IMR-90 (cell line): ENCODE measurements at regions not wholly inside any gene's neighbourhood (a gene's known extent, or its start where the extent isn't known, plus 50 kb on each side); places are given as distances from the start of the nearest gene placed in this dataset.

Source experiments
- ATAC-seq: fragments of 200-7000 bp; cut with Tn5 transposase; 2 replicates; pipeline ENCODE4 v1.9.1; 2020; ENCODE audit warnings: low read depth, mild to moderate bottlenecking, moderate library complexity
- BruUV-seq: library from RNA; stranded (reverse); fragments of 400-500 nt; replicated peaks from 2 replicates; lab custom pipeline; 2021; lab: Mats Ljungman, UMichigan
- CTCF ChIA-PET: fragments of 300-600 bp; formaldehyde crosslinking; extraction: SDS; loops from one replicate; lab custom pipeline; 2021; ENCODE audit warnings: antibody characterized with exemption; lab: Yijun Ruan, JAX
- POLR2A ChIA-PET: fragments of 300-600 bp; sonication (Branson Sonifier 250); formaldehyde crosslinking; loops from one replicate; lab custom pipeline; 2022; ENCODE audit warnings: antibody characterized with exemption; ENCODE audit not compliant: unreplicated experiment; lab: Charles Lee
- DNase-seq: peaks from one replicate; pipeline ENCODE4 v3.0.0; 2013
- H2AFZ ChIP-seq: replicated peaks from 2 replicates; pipeline ENCODE3; 2013; ENCODE audit warnings: low read length, mild to moderate bottlenecking; ENCODE audit not compliant: poor library complexity
- H2AK5ac ChIP-seq: 2 replicates; pipeline ENCODE4 v1.6.1; 2013; ENCODE audit warnings: low read depth, low read length, inconsistent platforms
- H2AK9ac ChIP-seq: replicated peaks from 2 replicates; pipeline ENCODE3; 2013; ENCODE audit warnings: mild to moderate bottlenecking, low read depth, low read length, moderate library complexity; ENCODE audit not compliant: poor library complexity
- H2BK120ac ChIP-seq: 2 replicates; pipeline ENCODE4 v1.6.1; 2013; ENCODE audit warnings: low read depth, low read length, inconsistent platforms
- H2BK15ac ChIP-seq: 3 replicates; pipeline ENCODE4 v1.6.1; 2013; ENCODE audit warnings: low read depth, low read length, inconsistent platforms
- H2BK20ac ChIP-seq: 2 replicates; pipeline ENCODE4 v1.6.1; 2013; ENCODE audit warnings: low read depth, mild to moderate bottlenecking, inconsistent platforms, low read length, moderate library complexity
- H2BK5ac ChIP-seq: 2 replicates; pipeline ENCODE4 v1.6.1; 2013; ENCODE audit warnings: mild to moderate bottlenecking, low read depth, low read length, inconsistent platforms; ENCODE audit not compliant: poor library complexity, severe bottlenecking
- H3K14ac ChIP-seq: replicated peaks from 2 replicates; pipeline ENCODE4 v1.6.1; 2013; ENCODE audit warnings: low read depth, low read length, inconsistent platforms
- H3K18ac ChIP-seq: 2 replicates; pipeline ENCODE4 v1.6.1; 2013; ENCODE audit warnings: low read depth, low read length, control low read depth
- H3K23ac ChIP-seq: 2 replicates; pipeline ENCODE4 v1.6.1; 2013; ENCODE audit warnings: low read depth, low read length, inconsistent platforms
- H3K27ac ChIP-seq: 2 replicates; pipeline ENCODE4 v1.5.1; 2013; ENCODE audit warnings: mild to moderate bottlenecking, control low read depth, low read length; ENCODE audit not compliant: insufficient read depth
- H3K27me3 ChIP-seq: 2 replicates; pipeline ENCODE4 v1.6.1; 2013; ENCODE audit warnings: low read length; ENCODE audit not compliant: control insufficient read depth, insufficient read depth
- H3K36me3 ChIP-seq: 2 replicates; pipeline ENCODE4 v1.6.1; 2013; ENCODE audit warnings: low read length, mixed read lengths; ENCODE audit not compliant: control insufficient read depth, insufficient read depth
- H3K4ac ChIP-seq: 2 replicates; pipeline ENCODE4 v1.6.1; 2013; ENCODE audit warnings: low read depth, low read length, inconsistent platforms
- H3K4me1 ChIP-seq: 2 replicates; pipeline ENCODE4 v1.6.1; 2013; ENCODE audit warnings: low read length, mixed read lengths; ENCODE audit not compliant: control insufficient read depth, insufficient read depth
- H3K4me2 ChIP-seq: 2 replicates; pipeline ENCODE4 v1.6.1; 2013; ENCODE audit warnings: low read depth, mild to moderate bottlenecking, control low read depth, low read length, moderate library complexity
- H3K4me3 ChIP-seq: 2 replicates; pipeline ENCODE4 v1.5.1; 2013; ENCODE audit warnings: low read depth, mild to moderate bottlenecking, control low read depth, low read length, moderate library complexity; ENCODE audit not compliant: insufficient read depth
- H3K56ac ChIP-seq: 2 replicates; pipeline ENCODE4 v1.6.1; 2013; ENCODE audit warnings: low read length, inconsistent platforms; ENCODE audit not compliant: insufficient read depth; ENCODE audit errors: extremely low read depth
- H3K79me1 ChIP-seq, 2 experiments: 2 replicates each; pipeline ENCODE4 v1.6.1; 2013; ENCODE audit warnings: low read length in 2 of 2, inconsistent platforms in 1 of 2, low read depth in 1 of 2
- H3K9ac ChIP-seq: 2 replicates; pipeline ENCODE4 v1.6.1; 2013; ENCODE audit warnings: low read depth, low read length, control low read depth
- H3K9me1 ChIP-seq: 2 replicates; pipeline ENCODE4 v1.6.1; 2013; ENCODE audit warnings: low read length, inconsistent platforms; ENCODE audit not compliant: insufficient read depth
- H3K9me3 ChIP-seq: 2 replicates; pipeline ENCODE4 v1.6.1; 2013; ENCODE audit warnings: low read length; ENCODE audit not compliant: control insufficient read depth, insufficient read depth
- H4K20me1 ChIP-seq: 2 replicates; pipeline ENCODE4 v1.6.1; 2013; ENCODE audit warnings: low read length, inconsistent platforms; ENCODE audit not compliant: insufficient read depth
- H4K5ac ChIP-seq: 2 replicates; pipeline ENCODE4 v1.6.1; 2013; ENCODE audit warnings: mild to moderate bottlenecking, low read depth, low read length, control low read depth
- H4K8ac ChIP-seq, 2 experiments: 2 replicates each; pipeline ENCODE4 v1.6.1; 2013; ENCODE audit warnings: low read depth in 2 of 2, low read length in 2 of 2, control low read depth in 1 of 2, inconsistent platforms in 1 of 2
- H4K91ac ChIP-seq: 2 replicates; pipeline ENCODE4 v1.6.1; 2013; ENCODE audit warnings: low read depth, low read length, inconsistent platforms; ENCODE audit not compliant: insufficient read depth
- BHLHE40 ChIP-seq: fragments of 150-350 bp; IDR thresholded peaks from 2 replicates; pipeline ENCODE4 v1.6.1; 2016; ENCODE audit warnings: mild to moderate bottlenecking, low read depth, low read length
- CEBPB ChIP-seq: IDR thresholded peaks from 2 replicates; pipeline ENCODE4 v1.6.1; 2012; ENCODE audit warnings: low read depth, low read length, improper control_type of control experiment
- CHD1 ChIP-seq: IDR thresholded peaks from 2 replicates; pipeline ENCODE4 v1.6.1; 2012; ENCODE audit warnings: low read depth, low read length, improper control_type of control experiment
- ELK1 ChIP-seq: fragments of 150-350 bp; IDR thresholded peaks from 2 replicates; pipeline ENCODE4 v1.6.1; 2016; ENCODE audit warnings: low read depth, mild to moderate bottlenecking, low read length, moderate library complexity, borderline replicate concordance
- FOS ChIP-seq: fragments of 150-350 bp; IDR thresholded peaks from 2 replicates; pipeline ENCODE4 v1.6.1; 2016; ENCODE audit warnings: low read depth, low read length
- RAD21 ChIP-seq: IDR thresholded peaks from 2 replicates; pipeline ENCODE4 v1.6.1; 2012; ENCODE audit warnings: low read length, improper control_type of control experiment
- RCOR1 ChIP-seq: IDR thresholded peaks from 2 replicates; pipeline ENCODE4 v1.6.1; 2012; ENCODE audit warnings: mild to moderate bottlenecking, low read length, improper control_type of control experiment; ENCODE audit not compliant: insufficient replicate concordance
- SMC3 ChIP-seq: fragments of 150-350 bp; IDR thresholded peaks from 2 replicates; pipeline ENCODE4 v1.6.1; 2016; ENCODE audit warnings: low read depth, mild to moderate bottlenecking, antibody characterized with exemption, low read length, moderate library complexity
- dilution Hi-C: fragments of 300-500 bp; cut with HindIII; formaldehyde crosslinking; loops from one replicate; pipeline ENCODE4 v1.14.3; 2018; ENCODE audit warnings: low sequenced_read_pairs; ENCODE audit not compliant: unreplicated experiment
- in situ Hi-C: fragments of 300-500 bp; cut with MboI; formaldehyde crosslinking; loops from 3 replicates; pipeline ENCODE4 v1.14.3; 2019; ENCODE audit warnings: low sequenced_read_pairs, inconsistent platforms, mixed read lengths
- intact Hi-C: fragments of 100-400 bp; cut with micrococcal nuclease; formaldehyde crosslinking; loops from 2 replicates; pipeline ENCODE4 v1.10.0; 2022

GRCh38 chr5:125083981-125084380 is 337.5 kb upstream of the ZNF608 start:
- Histone ChIP-seq H3K27ac (no peak overlapping the region), H3K36me3 (no peaks in the 10 kb centered on the region), H3K4ac (no peak overlapping the region; the same call in 1 of the 2 replicates), H3K4me3 (no peak overlapping the region), H3K23ac (no peak overlapping the region), H3K14ac (no peak overlapping the region), H3K4me1 (peaks cover 2% of the 10 kb centered on the region; the same call in 1 of the 2 replicates), H2AK5ac (no peak overlapping the region), H2BK120ac (no peak overlapping the region), H4K91ac (no peak overlapping the region), H2BK20ac (no peak overlapping the region), H4K5ac (no peak overlapping the region), H4K20me1 (no peaks in the 10 kb centered on the region), H3K9me3 (no peaks in the 10 kb centered on the region), H3K56ac (no peak overlapping the region), H3K18ac (no peak overlapping the region; the same call in 1 of the 2 replicates), H3K27me3 (no peaks in the 10 kb centered on the region), H4K8ac (no peak overlapping the region), H3K9me1 (no peaks in the 10 kb centered on the region), H3K9ac (no peak overlapping the region), H2AFZ (no peak overlapping the region), H2BK5ac (no peak overlapping the region), H2AK9ac (no peak overlapping the region), H2BK15ac (no peak overlapping the region), H3K4me2 (no peak overlapping the region), H3K79me1 (no peaks in the 10 kb centered on the region)
- TF ChIP-seq FOS (no peak), CEBPB (peak; percentile 3; the same call in 1 of the 2 replicates), RAD21 (no peak; the same call in 1 of the 2 replicates), SMC3 (no peak), RCOR1 (no peak), BHLHE40 (no peak), CHD1 (no peak), ELK1 (no peak)
- dilution Hi-C loops (no loop called here), in situ Hi-C loops (no loop called here), intact Hi-C loops (no loop called here)
- no TSS peak for BruUV-seq
- POLR2A ChIA-PET, result no interaction called here
- CTCF ChIA-PET, result interaction anchor here (0.7 kb wide), 1 partner anchor 13 kb away, joined by 3 read pairs; no protein-coding TSS in a partner anchor
- peak; percentile 94 for ATAC-seq
- DNase-seq, result peak; percentile 93
